Fibroblast of lung (primary cell): ENCODE measurements at regions not wholly inside any gene's neighbourhood (a gene's known extent, or its start where the extent isn't known, plus 50 kb on each side); places are given as distances from the start of the nearest gene placed in this dataset.
A peak's percentile ranks its signal among the peaks of the same experiment; 100 is the strongest.

Experiments
- DNase-seq, 2 donors: peaks; one replicate each; pipeline versions ENCODE4 v3.0.0 to v3.0.0-alpha.2; 2010; ENCODE audit warnings: low read depth in 2 of 2
- H2AFZ ChIP-seq: 2 replicates; pipeline ENCODE4 v1.5.1; 2012; ENCODE audit warnings: low read length, control low read depth, inconsistent platforms
- H3K27ac ChIP-seq: 2 replicates; pipeline ENCODE4 v1.5.1; 2011; ENCODE audit warnings: low read length, control low read depth; ENCODE audit not compliant: insufficient read depth
- H3K27me3 ChIP-seq: 2 replicates; pipeline ENCODE4 v1.5.1; 2011; ENCODE audit warnings: mild to moderate bottlenecking, low read length; ENCODE audit not compliant: control insufficient read depth, insufficient read depth
- H3K36me3 ChIP-seq: 2 replicates; pipeline ENCODE4 v1.5.1; 2011; ENCODE audit warnings: low read length; ENCODE audit not compliant: control insufficient read depth, insufficient read depth
- H3K4me1 ChIP-seq: 2 replicates; pipeline ENCODE4 v1.5.1; 2011; ENCODE audit warnings: low read length; ENCODE audit not compliant: control insufficient read depth, insufficient read depth; ENCODE audit errors: extremely low read depth
- H3K4me2 ChIP-seq: 2 replicates; pipeline ENCODE4 v1.5.1; 2011; ENCODE audit warnings: low read length, control low read depth; ENCODE audit not compliant: insufficient read depth; ENCODE audit errors: extremely low read depth
- H3K4me3 ChIP-seq, 4 experiments: fragments of 200-600 bp in 1 of 4; sonication (generic) in 1 of 4; replicated peaks in 1 of 4; 2 replicates each; pipeline ENCODE4 v1.5.1; 2011 to 2016; ENCODE audit warnings: low read length in 4 of 4, low read depth in 3 of 4, mild to moderate bottlenecking in 3 of 4, control low read depth in 2 of 4, inconsistent platforms in 1 of 4, mixed read lengths in 1 of 4; ENCODE audit not compliant: insufficient read depth in 1 of 4; ENCODE audit errors: control extremely low read depth in 1 of 4
- H3K79me2 ChIP-seq: 2 replicates; pipeline ENCODE4 v1.5.1; 2012; ENCODE audit warnings: mild to moderate bottlenecking, low read length, inconsistent platforms; ENCODE audit not compliant: control insufficient read depth, insufficient read depth
- H3K9ac ChIP-seq: 2 replicates; pipeline ENCODE4 v1.5.1; 2011; ENCODE audit warnings: mild to moderate bottlenecking, low read length, control low read depth; ENCODE audit not compliant: insufficient read depth
- H3K9me3 ChIP-seq: 2 replicates; pipeline ENCODE4 v1.5.1; 2012; ENCODE audit warnings: low read depth, low read length; ENCODE audit not compliant: control insufficient read depth, insufficient read depth
- H4K20me1 ChIP-seq: 2 replicates; pipeline ENCODE4 v1.5.1; 2011; ENCODE audit warnings: low read length; ENCODE audit not compliant: control insufficient read depth, insufficient read depth; ENCODE audit errors: extremely low read depth
- CTCF ChIP-seq, 2 donors: IDR thresholded peaks in 1 of 2; conservative IDR thresholded peaks in 1 of 2; 1 replicate in 1 of 2; 2 replicates in 1 of 2; pipeline ENCODE4 v1.5.1; 2011 to 2012; ENCODE audit warnings: low read length in 2 of 2, control low read depth in 1 of 2, inconsistent platforms in 1 of 2, low read depth in 1 of 2, mild to moderate bottlenecking in 1 of 2
- EZH2 ChIP-seq: IDR thresholded peaks from 2 replicates; pipeline ENCODE4 v1.5.1; 2012; ENCODE audit warnings: low read length, control low read depth, mild to moderate bottlenecking; ENCODE audit errors: missing control alignments

- no peaks in the 10 kb centered on the region for H3K79me2 ChIP-seq
- no peak for TF ChIP-seq CTCF (conservative IDR thresholded peaks at IDR 0.05 in 1 of 2, IDR thresholded peaks at IDR 0.05 in 1 of 2; ENCODE audit: low read depth in 1 of 2, low read length in 2 of 2)
- no peaks in the 10 kb centered on the region for H3K27me3 ChIP-seq
- H3K9me3 ChIP-seq, result no peaks in the 10 kb centered on the region
- H3K27ac ChIP-seq, result no peak overlapping the region
- H3K9ac ChIP-seq, result no peak overlapping the region
- no peaks in the 10 kb centered on the region for H4K20me1 ChIP-seq
- DNase-seq, result peak; percentile 45 to 46
- H3K36me3 ChIP-seq, result no peaks in the 10 kb centered on the region
- no peak overlapping the region for H3K4me2 ChIP-seq
- peaks cover 5% of the 10 kb centered on the region for H3K4me1 ChIP-seq
- peak overlapping the region; percentile 20 for H2AFZ ChIP-seq
- H3K4me3 ChIP-seq, result no peak overlapping the region
Measured at GRCh38 chr1:58839846-58840835, 56.3 kb upstream of the JUN start.

DNA sequence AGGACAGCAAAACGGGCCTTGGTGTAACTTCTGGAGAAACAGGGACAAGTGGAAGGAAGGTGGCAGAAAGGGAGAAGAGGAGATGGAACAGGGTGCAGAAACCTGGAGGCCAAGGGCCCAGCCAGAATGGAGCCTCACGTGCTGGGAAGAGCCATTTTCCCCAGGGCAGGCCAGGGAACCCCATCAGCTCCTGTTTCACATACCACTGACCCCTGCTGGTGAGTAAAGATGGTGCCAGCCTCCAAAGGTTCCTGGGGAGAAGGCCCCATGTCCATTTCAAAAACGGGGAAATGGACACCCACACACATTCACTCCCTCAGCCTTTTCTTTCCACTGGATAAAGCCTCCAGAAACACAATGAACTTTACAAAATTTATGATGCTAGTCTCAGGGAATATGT, 57.6 kb upstream of the JUN start:
- TF ChIP-seq CTCF (conservative IDR thresholded peaks at IDR 0.05 in 1 of 2, IDR thresholded peaks at IDR 0.05 in 1 of 2; ENCODE audit: low read depth in 1 of 2, low read length in 2 of 2) (peak; percentile 9 to 22), EZH2 (no peak)
- no peak overlapping the region for H3K27ac ChIP-seq
- H3K4me1 ChIP-seq, result peaks cover 3% of the 10 kb centered on the region

DNA sequence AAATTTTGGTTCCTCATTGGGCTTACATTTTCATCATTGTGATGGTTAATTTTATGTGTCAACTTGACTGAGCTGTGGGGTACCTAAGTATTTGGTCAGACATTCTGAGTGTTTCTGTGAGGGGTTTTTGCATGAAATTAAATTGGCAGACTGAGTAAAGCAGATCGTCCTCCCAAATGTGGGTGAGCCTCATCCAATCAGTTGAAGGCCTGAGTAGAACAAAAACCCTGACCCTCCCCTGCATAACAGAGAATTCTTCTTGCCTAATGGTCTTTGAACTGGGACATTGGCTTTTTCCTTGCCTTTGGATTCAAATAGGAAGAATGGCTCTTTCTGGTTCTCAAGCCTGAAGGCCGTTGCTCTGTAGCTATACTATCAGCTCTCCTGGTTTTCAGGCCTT, 59.1 kb upstream of the JUN start:
- Histone ChIP-seq H3K27ac (no peak overlapping the region), H2AFZ (no peak overlapping the region), H3K79me2 (no peaks in the 10 kb centered on the region), H3K27me3 (no peaks in the 10 kb centered on the region), H3K9me3 (no peaks in the 10 kb centered on the region), H3K36me3 (no peaks in the 10 kb centered on the region), H3K4me3 (no peak overlapping the region), H3K4me1 (peaks cover 3% of the 10 kb centered on the region), H4K20me1 (no peaks in the 10 kb centered on the region), H3K4me2 (no peak overlapping the region), H3K9ac (no peak overlapping the region)
- DNase-seq, result no peak
- no peak for TF ChIP-seq CTCF (conservative IDR thresholded peaks at IDR 0.05 in 1 of 2, IDR thresholded peaks at IDR 0.05 in 1 of 2; ENCODE audit: low read depth in 1 of 2, low read length in 2 of 2)

More for the DNA sequence above, 57.6 kb upstream of the JUN start:
- no peak for DNase-seq
- H3K36me3 ChIP-seq, result no peaks in the 10 kb centered on the region
- no peak overlapping the region for H3K4me3 ChIP-seq
- no peaks in the 10 kb centered on the region for H3K9me3 ChIP-seq
- H4K20me1 ChIP-seq, result no peaks in the 10 kb centered on the region
- H3K4me2 ChIP-seq, result no peak overlapping the region
- H3K9ac ChIP-seq, result no peak overlapping the region
- no peaks in the 10 kb centered on the region for H3K79me2 ChIP-seq
- no peaks in the 10 kb centered on the region for H3K27me3 ChIP-seq
- H2AFZ ChIP-seq, result no peak overlapping the region
